ENCODE measurements at regions not wholly inside any gene's neighbourhood (a gene's known extent, or its start where the extent isn't known, plus 50 kb on each side); places are given as distances from the start of the nearest gene placed in this dataset.

- TF ChIP-seq EZH2 (IDR thresholded peaks at IDR 0.05; ENCODE audit: borderline replicate concordance, low read length) (no peak), CTCF (IDR thresholded peaks at IDR 0.05; ENCODE audit: low read length) (no peak)
Measured at GRCh38 chr20:40218316-40218969, 470.6 kb downstream of the MAFB start.
